Left lung (tissue), 4 donors: ENCODE measurements at regions not wholly inside any gene's neighbourhood (a gene's known extent, or its start where the extent isn't known, plus 50 kb on each side); places are given as distances from the start of the nearest gene placed in this dataset.

Experiments used
- ATAC-seq: fragments of 200-7000 bp; cut with Tn5 transposase; one replicate; pipeline ENCODE4 v1.9.1; 2020; ENCODE audit warnings: moderate library complexity
- DNase-seq, 4 donors: peaks; one replicate each; pipeline ENCODE4 v3.0.0-alpha.2; 2013 to 2020
- H3K27ac ChIP-seq, 2 donors: fragments of 200-600 bp; sonication (generic) in 1 of 2; one replicate each; pipeline versions ENCODE4 v1.5.0 to v1.8.0; 2020 to 2021
- H3K27me3 ChIP-seq, 2 donors: fragments of 200-600 bp; sonication (generic) in 1 of 2; one replicate each; pipeline versions ENCODE4 v1.5.0 to v1.8.0; 2020 to 2021
- H3K36me3 ChIP-seq, 2 donors: fragments of 200-600 bp; sonication (generic) in 1 of 2; one replicate each; pipeline versions ENCODE4 v1.5.0 to v1.8.0; 2020 to 2021
- H3K4me1 ChIP-seq, 2 donors: fragments of 200-600 bp; one replicate each; pipeline ENCODE4 v1.8.0; 2021
- H3K4me3 ChIP-seq, 2 donors: fragments of 200-600 bp; sonication (generic) in 1 of 2; one replicate each; pipeline versions ENCODE4 v1.5.0 to v1.8.0; 2020 to 2021; ENCODE audit warnings: mild to moderate bottlenecking in 1 of 2
- H3K9me3 ChIP-seq, 2 donors: fragments of 200-600 bp; sonication (generic) in 1 of 2; one replicate each; pipeline versions ENCODE4 v1.5.0 to v1.8.0; 2020 to 2021
- CTCF ChIP-seq, 2 donors: fragments of 200-600 bp; sonication (generic) in 1 of 2; IDR thresholded peaks; one replicate each; pipeline versions ENCODE4 v1.5.0 to v1.8.0; 2021; ENCODE audit warnings: antibody characterized with exemption in 2 of 2
- intact Hi-C, 2 donors: fragments of 100-400 bp; cut with DNase I; formaldehyde crosslinking; loops; one replicate each; pipeline versions ENCODE4 v1.11.2 to v1.14.2; 2022
- donor health status: DM: no; HTN: yes; CAD: no.
- donor health status: DM: no; HTN: no; CAD: no.

- intact Hi-C loops: no loop called here
- Histone ChIP-seq H3K27me3 (no peaks in the 10 kb centered on the region), H3K4me3 (no peak overlapping the region), H3K4me1 (no peaks in the 10 kb centered on the region), H3K27ac (no peak overlapping the region), H3K9me3 (no peaks in the 10 kb centered on the region), H3K36me3 (no peaks in the 10 kb centered on the region)
- TF ChIP-seq CTCF (IDR thresholded peaks at IDR 0.05): no peak
- ATAC-seq (no peak), DNase-seq (no peak)
Measured at GRCh38 chr2:4873876-4874593, 818.1 kb upstream of the SOX11 start.

- Histone ChIP-seq H3K36me3 (no peaks in the 10 kb centered on the region), H3K27ac (no peak overlapping the region), H3K9me3 (peaks cover 0 to 22% of the 10 kb centered on the region in 2 donors), H3K4me1 (no peaks in the 10 kb centered on the region), H3K27me3 (no peaks in the 10 kb centered on the region), H3K4me3 (no peak overlapping the region)
- ATAC-seq (no peak), DNase-seq (no peak)
- TF ChIP-seq CTCF (IDR thresholded peaks at IDR 0.05): no peak
- intact Hi-C loops: no loop called here
Measured at GRCh38 chr2:4882421-4882820, 809.8 kb upstream of the SOX11 start.

GRCh38 chr2:4882941-4883340 is 809.2 kb upstream of the SOX11 start:
- intact Hi-C loops: no loop called here
- no peak for TF ChIP-seq CTCF (IDR thresholded peaks at IDR 0.05)
- Histone ChIP-seq H3K9me3 (peaks cover 0 to 22% of the 10 kb centered on the region in 2 donors), H3K36me3 (no peaks in the 10 kb centered on the region), H3K4me3 (no peak overlapping the region), H3K27me3 (no peaks in the 10 kb centered on the region), H3K27ac (no peak overlapping the region), H3K4me1 (no peaks in the 10 kb centered on the region)
- no peak for DNase-seq
- ATAC-seq: no peak

DNA sequence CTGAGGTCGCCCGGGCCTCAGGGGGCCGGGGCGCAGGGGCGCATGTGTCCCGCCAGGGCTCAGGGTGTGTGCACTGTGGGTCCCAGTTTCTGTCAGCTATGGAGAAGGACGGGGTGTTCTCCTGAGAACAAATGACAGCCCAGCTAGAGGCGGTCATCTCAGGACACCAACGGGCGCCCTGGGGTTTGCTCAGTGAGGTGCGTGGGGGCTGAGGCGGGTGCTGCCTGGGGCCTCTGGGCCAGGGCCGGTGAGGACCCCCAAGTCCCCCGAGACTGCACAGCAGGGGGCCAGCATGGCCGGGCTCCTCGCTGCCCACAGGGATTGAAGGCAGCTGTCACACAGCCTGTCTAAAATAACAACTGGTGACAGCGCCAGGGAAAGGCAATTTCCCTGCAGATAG is 808.8 kb upstream of the SOX11 start:
- Histone ChIP-seq H3K27me3 (no peaks in the 10 kb centered on the region), H3K36me3 (no peaks in the 10 kb centered on the region), H3K4me1 (no peaks in the 10 kb centered on the region), H3K27ac (no peak overlapping the region), H3K9me3 (peaks cover 0 to 22% of the 10 kb centered on the region in 2 donors), H3K4me3 (no peak overlapping the region)
- no peak for ATAC-seq
- intact Hi-C loops: no loop called here
- peak in 1 of 4 donors; percentile 61 for DNase-seq
- no peak for TF ChIP-seq CTCF (IDR thresholded peaks at IDR 0.05)

GRCh38 chr2:4884117-4884571 is 808.0 kb upstream of the SOX11 start:
- no peak for TF ChIP-seq CTCF (IDR thresholded peaks at IDR 0.05)
- no peaks in the 10 kb centered on the region for H3K4me1 ChIP-seq
- no peaks in the 10 kb centered on the region for H3K36me3 ChIP-seq
- H3K27me3 ChIP-seq: no peaks in the 10 kb centered on the region
- DNase-seq: peak in 1 of 4 donors; percentile 77
- no peak overlapping the region for H3K4me3 ChIP-seq
- no peak overlapping the region for H3K27ac ChIP-seq
- intact Hi-C loops: no loop called here
- ATAC-seq: no peak
- peaks cover 0 to 22% of the 10 kb centered on the region in 2 donors for H3K9me3 ChIP-seq
